ENCODE measurements at regions not wholly inside any gene's neighbourhood (a gene's known extent, or its start where the extent isn't known, plus 50 kb on each side); places are given as distances from the start of the nearest gene placed in this dataset.

DNA sequence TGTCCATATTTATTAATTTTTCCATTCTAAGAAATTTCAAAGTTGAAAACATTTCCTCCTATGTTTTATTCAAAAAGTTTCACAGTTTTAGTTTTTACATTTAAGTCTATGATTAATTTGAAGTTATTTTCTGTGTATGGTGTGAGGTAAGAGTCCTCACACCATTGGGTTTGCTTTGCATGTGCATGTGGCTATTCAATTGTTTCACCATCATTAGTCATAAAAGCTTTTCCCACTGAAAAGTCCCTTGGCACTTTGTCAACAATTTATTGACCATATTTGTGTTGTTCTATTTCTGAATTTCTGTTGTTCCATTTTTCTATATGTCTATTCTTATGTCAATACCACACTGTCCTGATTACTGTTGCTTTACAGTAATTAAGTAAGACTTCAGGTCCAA is 186.5 kb downstream of the KIF18A start:
- Histone ChIP-seq H3K27me3 (replicated peaks in 1 of 4; ENCODE audit: control insufficient read depth in 3 of 4, extremely low read depth in 1 of 4, insufficient read depth in 3 of 4, low read length in 3 of 4) (no peaks in the 10 kb centered on the region), H3K18ac (ENCODE audit: extremely low read depth, low read length) (no peak overlapping the region), H2BK20ac (ENCODE audit: low read length) (no peak overlapping the region), H3K23ac (ENCODE audit: insufficient read length) (no peak overlapping the region), H3K79me2 (ENCODE audit: control insufficient read depth in 1 of 2, insufficient read depth in 2 of 2, low read length in 2 of 2) (no peaks in the 10 kb centered on the region), H3K4ac (replicated peaks; ENCODE audit: insufficient read length, low read depth, low read length) (no peak overlapping the region), H2BK15ac (ENCODE audit: low read length) (no peak overlapping the region), H2AFZ (ENCODE audit: low read length) (no peak overlapping the region), H2BK5ac (ENCODE audit: low read depth, low read length) (no peak overlapping the region), H3K56ac (replicated peaks; ENCODE audit: insufficient read length, low read depth, low read length) (no peak overlapping the region), H3K36me3 (ENCODE audit: control insufficient read depth in 2 of 4, insufficient read depth in 4 of 4, low read length in 3 of 4) (no peaks in the 10 kb centered on the region), H4K8ac (ENCODE audit: extremely low read depth, insufficient read depth, low read length) (no peak overlapping the region), H2BK12ac (ENCODE audit: low read depth, low read length) (no peak overlapping the region), H3K14ac (ENCODE audit: insufficient read length) (no peak overlapping the region), H3K9me3 (ENCODE audit: insufficient read depth in 2 of 2, low read depth in 1 of 2, low read length in 1 of 2) (no peaks in the 10 kb centered on the region), H2BK120ac (replicated peaks; ENCODE audit: low read depth, low read length) (no peak overlapping the region), H3K4me1 (replicated peaks in 1 of 4; ENCODE audit: control insufficient read depth in 3 of 4, insufficient read depth in 4 of 4, low read length in 3 of 4) (no peaks in the 10 kb centered on the region), H3K4me2 (ENCODE audit: insufficient read depth in 1 of 2, low read depth in 2 of 2, low read length in 2 of 2) (no peak overlapping the region), H3K4me3 (ENCODE audit: extremely low read depth in 1 of 4, insufficient read depth in 2 of 4, low read depth in 3 of 4, low read length in 4 of 4) (no peak overlapping the region), H3K23me2 (ENCODE audit: low read depth, low read length) (no peaks in the 10 kb centered on the region), H3K79me1 (ENCODE audit: low read depth, low read length) (no peaks in the 10 kb centered on the region), H4K91ac (replicated peaks; ENCODE audit: insufficient read length, low read length) (no peak overlapping the region), H4K5ac (ENCODE audit: insufficient read length, low read depth, low read length) (no peak overlapping the region), H2AK5ac (ENCODE audit: low read depth, low read length) (no peak overlapping the region), H3K9ac (replicated peaks in 1 of 4; ENCODE audit: extremely low read depth in 1 of 4, low read depth in 3 of 4, low read length in 3 of 4) (no peak overlapping the region), H4K20me1 (replicated peaks in 1 of 2; ENCODE audit: control insufficient read depth in 1 of 2, insufficient read depth in 2 of 2, low read length in 2 of 2) (no peaks in the 10 kb centered on the region), H3K27ac (ENCODE audit: low read depth, low read length) (no peak overlapping the region)
- no peak for DNase-seq (ENCODE audit: low read depth in 1 of 2, low spot score in 2 of 2)
- no peak for TF ChIP-seq SIX5 (IDR thresholded peaks at IDR 0.05; ENCODE audit: low read depth, low read length)
- no peak for TF ChIP-seq CEBPB (IDR thresholded peaks at IDR 0.05; ENCODE audit: low read depth, low read length)
- no peak for TF ChIP-seq TCF12 (IDR thresholded peaks at IDR 0.05; ENCODE audit: low read depth, low read length)
- TF ChIP-seq, protein P1, sequence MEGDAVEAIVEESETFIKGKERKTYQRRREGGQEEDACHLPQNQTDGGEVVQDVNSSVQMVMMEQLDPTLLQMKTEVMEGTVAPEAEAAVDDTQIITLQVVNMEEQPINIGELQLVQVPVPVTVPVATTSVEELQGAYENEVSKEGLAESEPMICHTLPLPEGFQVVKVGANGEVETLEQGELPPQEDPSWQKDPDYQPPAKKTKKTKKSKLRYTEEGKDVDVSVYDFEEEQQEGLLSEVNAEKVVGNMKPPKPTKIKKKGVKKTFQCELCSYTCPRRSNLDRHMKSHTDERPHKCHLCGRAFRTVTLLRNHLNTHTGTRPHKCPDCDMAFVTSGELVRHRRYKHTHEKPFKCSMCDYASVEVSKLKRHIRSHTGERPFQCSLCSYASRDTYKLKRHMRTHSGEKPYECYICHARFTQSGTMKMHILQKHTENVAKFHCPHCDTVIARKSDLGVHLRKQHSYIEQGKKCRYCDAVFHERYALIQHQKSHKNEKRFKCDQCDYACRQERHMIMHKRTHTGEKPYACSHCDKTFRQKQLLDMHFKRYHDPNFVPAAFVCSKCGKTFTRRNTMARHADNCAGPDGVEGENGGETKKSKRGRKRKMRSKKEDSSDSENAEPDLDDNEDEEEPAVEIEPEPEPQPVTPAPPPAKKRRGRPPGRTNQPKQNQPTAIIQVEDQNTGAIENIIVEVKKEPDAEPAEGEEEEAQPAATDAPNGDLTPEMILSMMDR (IDR thresholded peaks at IDR 0.05; ENCODE audit: control extremely low read depth in 1 of 3, insufficient read depth in 1 of 3, low read depth in 1 of 3, low read length in 3 of 3) = no peak
- TF ChIP-seq CHD1 (IDR thresholded peaks at IDR 0.05; ENCODE audit: low read depth, low read length) = no peak
- TF ChIP-seq CHD2 (IDR thresholded peaks at IDR 0.05; ENCODE audit: low read length) = no peak
- TF ChIP-seq CBX8 (IDR thresholded peaks at IDR 0.05; ENCODE audit: borderline replicate concordance, low read depth, low read length) = no peak
- POLR2A ChIA-PET (ENCODE audit: partially characterized antibody) = no interaction called here
- CTCF ChIA-PET (ENCODE audit: partially characterized antibody) = interaction anchor here (0.6 kb wide), 1 partner anchor 35 kb away, joined by 3 read pairs; no protein-coding TSS in a partner anchor
- FAIRE-seq = no peak
